Adrenal gland (tissue), 9 donors: ENCODE measurements at regions not wholly inside any gene's neighbourhood (a gene's known extent, or its start where the extent isn't known, plus 50 kb on each side); places are given as distances from the start of the nearest gene placed in this dataset.

Experiments used
- DNase-seq, 7 donors: peaks; one replicate each; pipeline ENCODE4 v3.0.0-alpha.2; 2019 to 2020
- H3K27ac ChIP-seq, 5 donors: fragments of 200-600 bp; sonication (generic) in 4 of 5; 1 replicate in 3 of 5; 2 replicates in 2 of 5; pipeline versions ENCODE4 v1.5.1 to v1.8.0; 2016 to 2020; ENCODE audit warnings: mild to moderate bottlenecking in 1 of 5
- H3K27me3 ChIP-seq: fragments of 200-600 bp; 2 replicates; pipeline ENCODE4 v1.8.0; 2021
- H3K36me3 ChIP-seq, 2 donors: fragments of 200-600 bp; replicated peaks in 1 of 2; 1 replicate in 1 of 2; 2 replicates in 1 of 2; pipeline versions ENCODE4 v1.5.1 to v1.8.0; 2018 to 2022
- H3K4me1 ChIP-seq, 2 donors: fragments of 200-600 bp; replicated peaks in 1 of 2; 1 replicate in 1 of 2; 2 replicates in 1 of 2; pipeline versions ENCODE4 v1.5.1 to v1.8.0; 2018 to 2021
- H3K4me3 ChIP-seq, 4 donors: fragments of 200-600 bp; sonication (generic) in 3 of 4; one replicate each; pipeline ENCODE4 v1.5.1; 2016 to 2018
- H3K9me3 ChIP-seq, 3 donors: fragments of 200-600 bp; sonication (generic) in 1 of 3; replicated peaks in 1 of 3; 1 replicate in 2 of 3; 2 replicates in 1 of 3; pipeline versions ENCODE4 v1.5.1 to v1.8.0; 2016 to 2021
- CTCF ChIP-seq, 6 experiments: fragments of 450-650 bp in 4 of 6; fragments of 200-600 bp in 2 of 6; sonication (generic) in 1 of 6; IDR thresholded peaks; 1 replicate in 5 of 6; 2 replicates in 1 of 6; pipeline versions ENCODE4 v1.5.1 to v1.8.0; 2016 to 2021; ENCODE audit warnings: antibody characterized with exemption in 6 of 6, mild to moderate bottlenecking in 2 of 6, moderate library complexity in 1 of 6
- POLR2A ChIP-seq, 2 donors: fragments of 450-650 bp; IDR thresholded peaks; one replicate each; pipeline ENCODE4 v1.6.1; 2017; ENCODE audit warnings: antibody characterized with exemption in 2 of 2, mild to moderate bottlenecking in 2 of 2, moderate library complexity in 1 of 2
- WGBS, 4 donors: extraction: QIAGEN DNeasy Blood & Tissue Kit in 2 of 4; methylation state at CpG; one replicate each; pipeline versions ENCODE4 v1.1.5 to v1.1.7; 2013 to 2017; 5-methylcytosine and 5-hydroxymethylcytosine counted together
- intact Hi-C, 2 donors: fragments of 100-400 bp; cut with DNase I; formaldehyde crosslinking; loops; one replicate each; pipeline versions ENCODE4 v1.14.1 to v1.15.0; 2022 to 2023
- donor health status: healthy with polysubstance abuse.
- donor health status: Bipolar disorder and iron deficiency.
- donor health status: DM: yes; HTN: yes; CAD: no.
- donor health status: DM: no; HTN: no; CAD: no.
- donor health status: DM: no; HTN: no; CAD: no.

DNA sequence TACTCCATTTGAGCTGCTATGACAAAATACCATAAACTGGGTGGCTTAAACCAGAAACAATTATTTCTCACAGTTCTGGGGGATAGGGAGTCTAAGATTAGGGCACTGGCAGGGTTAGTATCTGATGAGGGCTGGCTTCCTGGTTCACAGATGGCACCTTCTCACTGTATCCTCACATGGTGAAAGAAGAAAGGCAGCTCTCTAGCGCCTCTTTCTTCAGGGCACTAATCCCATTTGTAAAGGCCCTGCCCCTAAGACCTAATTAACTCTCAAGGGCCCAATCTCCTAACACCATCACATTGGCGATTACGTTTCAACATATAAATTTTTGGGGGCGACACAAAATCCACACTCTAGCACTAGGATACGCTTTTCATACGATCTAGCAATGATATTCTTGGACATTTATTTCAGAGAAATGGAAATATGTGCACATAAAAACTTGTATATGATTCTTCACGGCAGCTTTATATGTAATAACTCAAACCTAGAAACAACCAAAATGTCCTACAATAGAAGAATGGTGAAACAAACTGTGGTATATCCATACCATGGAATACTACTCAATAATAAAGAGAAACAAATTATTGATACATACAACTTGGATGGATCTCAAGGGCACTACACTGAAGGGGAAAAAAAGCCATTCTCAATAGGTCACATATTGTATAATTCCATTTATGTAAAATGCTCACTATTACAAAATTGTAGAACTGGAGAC lies 111.0 kb downstream of the BCL2L11 start:
- TF ChIP-seq POLR2A (IDR thresholded peaks at IDR 0.05) = no peak
- no peak for TF ChIP-seq CTCF (IDR thresholded peaks at IDR 0.05)
- Histone ChIP-seq H3K4me3 (no peak overlapping the region), H3K27me3 (no peaks in the 10 kb centered on the region), H3K9me3 (no peaks in the 10 kb centered on the region), H3K27ac (no peak overlapping the region), H3K36me3 (no peaks in the 10 kb centered on the region), H3K4me1 (no peaks in the 10 kb centered on the region)
- DNase-seq = no peak
- intact Hi-C loops = no loop called here
- WGBS, 4 donors = 92 to 99% (median 97%) methylated on average over 7 of the region's 7 CpGs

GRCh38 chr2:111235192-111236015 lies 114.7 kb downstream of the BCL2L11 start:
- no peaks in the 10 kb centered on the region for H3K9me3 ChIP-seq

DNA sequence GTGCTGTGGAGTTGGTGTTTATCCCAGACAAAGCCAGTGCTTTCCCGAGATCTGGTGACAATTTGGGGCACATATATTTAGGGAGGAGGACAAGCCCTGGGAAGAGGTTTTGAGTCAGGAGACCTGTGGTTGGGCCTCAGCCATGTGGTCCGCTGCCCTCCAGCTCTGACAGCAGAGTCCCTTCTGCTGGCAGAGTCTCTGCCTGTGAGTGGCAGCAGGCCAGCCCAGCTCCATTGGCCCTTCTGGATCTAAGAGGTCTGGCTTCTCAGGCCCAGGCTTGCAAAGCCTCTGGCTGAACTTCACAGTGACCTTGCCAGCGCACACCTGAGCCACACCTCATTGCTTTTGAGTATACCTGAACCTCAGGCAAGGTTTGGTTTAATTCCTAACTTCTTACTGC lies 115.3 kb downstream of the BCL2L11 start:
- H3K4me1 ChIP-seq = no peaks in the 10 kb centered on the region
- H3K36me3 ChIP-seq = no peaks in the 10 kb centered on the region
- TF ChIP-seq CTCF (IDR thresholded peaks at IDR 0.05) = no peak
- TF ChIP-seq POLR2A (IDR thresholded peaks at IDR 0.05) = no peak
- DNase-seq = peak in 2 of 7 donors; percentile 9 to 22
- WGBS, 4 donors = 82 to 95% (median 91%) methylated on average over 2 to 3 of the region's 3 CpGs
- H3K4me3 ChIP-seq = no peak overlapping the region
- intact Hi-C loops = no loop called here
- H3K9me3 ChIP-seq = no peaks in the 10 kb centered on the region
- H3K27ac ChIP-seq = no peak overlapping the region
- H3K27me3 ChIP-seq = no peaks in the 10 kb centered on the region

More at GRCh38 chr2:111235192-111236015, 114.7 kb downstream of the BCL2L11 start:
- H3K27me3 ChIP-seq = no peaks in the 10 kb centered on the region
- H3K27ac ChIP-seq = no peak overlapping the region
- intact Hi-C loops = no loop called here
- H3K4me1 ChIP-seq = no peaks in the 10 kb centered on the region
- no peak overlapping the region for H3K4me3 ChIP-seq
- no peak for DNase-seq
- no peaks in the 10 kb centered on the region for H3K36me3 ChIP-seq
- TF ChIP-seq POLR2A (IDR thresholded peaks at IDR 0.05) = no peak
- TF ChIP-seq CTCF (IDR thresholded peaks at IDR 0.05) = no peak
- WGBS, 4 donors = 83 to 90% (median 87%) methylated on average over 13 of the region's 13 CpGs

DNA sequence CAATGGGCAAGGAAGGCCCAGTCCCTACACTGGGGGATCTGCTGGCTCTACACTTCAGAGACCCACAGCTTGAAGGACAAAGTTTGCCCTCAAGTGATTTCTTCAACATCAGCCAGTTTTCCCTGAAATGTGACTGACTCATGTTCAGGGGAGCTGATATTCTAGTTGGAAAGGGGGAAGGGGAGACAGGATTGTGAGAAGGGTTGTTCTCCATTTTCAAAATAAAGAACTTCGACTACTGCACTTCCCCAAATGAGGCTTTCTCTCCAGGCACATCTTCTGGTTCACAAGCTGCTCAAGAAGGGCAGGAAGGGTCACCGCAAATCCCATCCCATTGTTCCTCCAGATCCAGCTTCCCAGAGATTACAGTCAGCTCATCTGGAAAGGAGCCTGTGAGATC lies 117.6 kb downstream of the BCL2L11 start:
- H3K4me3 ChIP-seq = no peak overlapping the region
- intact Hi-C loops = no loop called here
- H3K9me3 ChIP-seq = no peaks in the 10 kb centered on the region
- H3K27ac ChIP-seq = no peak overlapping the region
- no peaks in the 10 kb centered on the region for H3K27me3 ChIP-seq
- no peaks in the 10 kb centered on the region for H3K4me1 ChIP-seq
- WGBS, 4 donors = 74 to 94% (median 89%) methylated on average over 2 of the region's 2 CpGs
- no peak for TF ChIP-seq POLR2A (IDR thresholded peaks at IDR 0.05)
- no peak for TF ChIP-seq CTCF (IDR thresholded peaks at IDR 0.05)
- H3K36me3 ChIP-seq = no peaks in the 10 kb centered on the region
- DNase-seq = no peak
